Lower lobe of right lung (tissue), 2 donors: ENCODE measurements at regions not wholly inside any gene's neighbourhood (a gene's known extent, or its start where the extent isn't known, plus 50 kb on each side); places are given as distances from the start of the nearest gene placed in this dataset.
"Not testable (repeated sequence)": the region's sequence is repeated elsewhere in the genome, so short reads cannot be mapped to it uniquely, and the experiment has no call there.

Experiments used
- ATAC-seq, 2 donors: fragments of 200-7000 bp; cut with Tn5 transposase; one replicate each; pipeline ENCODE4 v1.9.1; 2020 to 2022; ENCODE audit warnings: mild to moderate bottlenecking in 2 of 2, moderate library complexity in 2 of 2
- DNase-seq: peaks from one replicate; pipeline ENCODE4 v3.0.0-alpha.2; 2020
- H3K27ac ChIP-seq: fragments of 200-600 bp; one replicate; pipeline ENCODE4 v1.8.0; 2022
- H3K27me3 ChIP-seq: fragments of 200-600 bp; one replicate; pipeline ENCODE4 v1.8.0; 2022; ENCODE audit warnings: low read depth
- H3K36me3 ChIP-seq: fragments of 200-600 bp; one replicate; pipeline ENCODE4 v1.8.0; 2022; ENCODE audit warnings: mild to moderate bottlenecking
- H3K4me1 ChIP-seq: fragments of 200-600 bp; one replicate; pipeline ENCODE4 v1.8.0; 2022
- H3K4me3 ChIP-seq: fragments of 200-600 bp; one replicate; pipeline ENCODE4 v1.8.0; 2022; ENCODE audit warnings: mild to moderate bottlenecking
- H3K9me3 ChIP-seq: fragments of 200-600 bp; one replicate; pipeline ENCODE4 v1.8.0; 2022
- CTCF ChIP-seq: fragments of 200-600 bp; IDR thresholded peaks from one replicate; pipeline ENCODE4 v1.8.0; 2022; ENCODE audit warnings: antibody characterized with exemption, mild to moderate bottlenecking
- intact Hi-C: fragments of 100-400 bp; cut with DNase I; formaldehyde crosslinking; loops from one replicate; pipeline ENCODE4 v1.11.0; 2022
- donor health status: DM: no; HTN: yes; CAD: no; lungs with severe emphysema.

DNA sequence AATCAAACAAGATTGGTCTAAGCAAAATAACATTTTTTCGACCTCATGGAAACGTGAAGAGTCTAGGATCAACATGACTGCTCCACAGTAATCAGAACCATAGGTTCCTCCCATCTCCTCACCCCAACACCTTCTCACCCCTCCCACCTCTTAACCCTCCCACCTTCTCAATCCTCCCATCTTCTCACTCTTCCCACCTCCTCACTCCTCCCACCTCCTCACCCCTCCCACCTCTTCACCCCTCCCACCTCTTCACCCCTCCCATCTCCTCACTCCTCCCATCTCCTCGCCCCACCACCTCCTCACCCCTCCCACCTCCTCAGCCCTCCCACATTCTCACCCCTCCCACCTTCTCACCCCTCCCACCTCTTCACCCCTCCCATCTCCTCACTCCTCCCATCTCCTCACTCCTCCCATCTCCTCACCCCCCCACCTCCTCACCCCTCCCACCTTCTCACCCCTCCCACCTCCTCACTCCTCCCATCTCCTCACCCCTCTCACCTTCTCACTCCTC, 567.4 kb downstream of the C6orf118 start:
- Histone ChIP-seq H3K27ac (no peak overlapping the region), H3K9me3 (no peaks in the 10 kb centered on the region), H3K36me3 (no peaks in the 10 kb centered on the region), H3K27me3 (no peaks in the 10 kb centered on the region), H3K4me1 (no peaks in the 10 kb centered on the region), H3K4me3 (no peak overlapping the region)
- no peak for DNase-seq
- ATAC-seq = no peak
- no peak for TF ChIP-seq CTCF
- intact Hi-C loops = no loop called here

DNA sequence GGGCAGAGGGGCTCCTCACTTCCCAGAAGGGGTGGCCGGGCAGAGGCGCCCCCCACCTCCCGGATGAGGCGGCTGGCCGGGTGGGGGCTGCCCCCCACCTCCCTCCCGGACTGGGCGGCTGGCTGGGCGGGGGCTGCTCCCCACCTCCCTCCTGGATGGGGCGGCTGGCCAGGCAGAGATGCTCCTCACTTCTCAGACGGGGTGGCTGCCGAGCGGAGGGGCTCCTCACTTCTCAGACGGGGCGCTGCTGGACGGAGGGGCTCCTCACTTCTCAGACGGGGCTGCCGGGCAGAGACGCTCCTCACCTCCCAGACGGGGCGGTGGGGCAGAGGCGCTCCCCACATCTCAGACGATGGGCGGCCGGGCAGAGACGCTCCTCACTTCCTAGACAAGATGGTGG, 573.3 kb downstream of the C6orf118 start:
- H3K4me3 ChIP-seq, H3K4me1 ChIP-seq, H3K27me3 ChIP-seq, DNase-seq, intact Hi-C loops, ATAC-seq, H3K9me3 ChIP-seq, H3K27ac ChIP-seq, H3K36me3 ChIP-seq: not testable (repeated sequence)

DNA sequence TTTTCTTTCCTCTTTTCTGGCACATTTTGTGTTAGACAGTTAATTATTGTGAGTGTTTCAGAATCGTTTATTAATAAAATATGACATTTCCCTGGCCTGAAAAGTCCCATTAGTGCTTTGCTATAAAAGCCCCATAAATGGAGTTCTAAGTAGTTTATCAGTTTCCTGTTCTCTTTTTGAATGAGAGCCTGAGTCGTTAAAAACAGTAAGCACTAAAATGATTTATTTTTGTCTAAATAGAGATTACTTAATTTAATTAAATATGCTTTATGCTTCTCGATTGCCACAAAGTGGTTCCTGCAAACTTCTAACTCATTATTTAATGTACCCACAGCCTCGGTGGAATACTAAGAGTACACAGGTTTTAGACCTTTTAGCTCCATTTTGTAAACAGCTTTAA, 577.9 kb downstream of the C6orf118 start:
- H3K4me1 ChIP-seq = no peaks in the 10 kb centered on the region
- intact Hi-C loops = no loop called here
- no peak overlapping the region for H3K27ac ChIP-seq
- no peaks in the 10 kb centered on the region for H3K36me3 ChIP-seq
- DNase-seq = no peak
- ATAC-seq = no peak
- TF ChIP-seq CTCF = no peak
- no peaks in the 10 kb centered on the region for H3K27me3 ChIP-seq
- H3K4me3 ChIP-seq = no peak overlapping the region
- H3K9me3 ChIP-seq = no peaks in the 10 kb centered on the region

DNA sequence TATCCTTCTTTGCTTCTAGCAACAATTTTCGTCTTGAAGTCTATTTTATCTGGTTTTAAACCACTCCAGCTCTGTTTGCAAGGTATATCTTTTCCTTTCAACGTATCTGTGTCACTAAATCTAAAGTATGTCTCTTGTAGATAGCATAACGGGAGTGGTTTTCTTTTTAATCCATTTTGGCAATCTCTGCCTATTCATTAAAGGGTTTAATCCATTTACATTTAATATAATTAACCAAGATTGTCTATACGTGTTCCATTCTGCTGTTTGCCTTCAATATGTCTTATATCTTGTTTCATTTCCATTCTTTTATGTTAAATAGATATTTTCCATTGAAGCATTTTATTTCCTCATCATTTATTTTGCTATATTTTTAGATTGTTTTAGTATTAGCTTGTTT, 587.9 kb downstream of the C6orf118 start:
- no peak overlapping the region for H3K4me3 ChIP-seq
- intact Hi-C loops = no loop called here
- H3K27me3 ChIP-seq = no peaks in the 10 kb centered on the region
- DNase-seq (no peak), ATAC-seq (no peak)
- H3K9me3 ChIP-seq = peaks cover 15% of the 10 kb centered on the region
- H3K36me3 ChIP-seq = no peaks in the 10 kb centered on the region
- H3K27ac ChIP-seq = no peak overlapping the region
- no peak for TF ChIP-seq CTCF
- H3K4me1 ChIP-seq = no peaks in the 10 kb centered on the region

- DNase-seq (no peak), ATAC-seq (no peak)
- intact Hi-C loops = no loop called here
- no peak overlapping the region for H3K27ac ChIP-seq
- no peak for TF ChIP-seq CTCF
- H3K9me3 ChIP-seq = no peaks in the 10 kb centered on the region
- no peak overlapping the region for H3K4me3 ChIP-seq
- no peaks in the 10 kb centered on the region for H3K36me3 ChIP-seq
- H3K4me1 ChIP-seq = no peaks in the 10 kb centered on the region
- no peaks in the 10 kb centered on the region for H3K27me3 ChIP-seq
These were observed 608.9 kb downstream of the C6orf118 start for GRCh38 chr6:164700497-164700896.

GRCh38 chr6:164695896-164696295, 613.5 kb downstream of the C6orf118 start:
- no peak overlapping the region for H3K27ac ChIP-seq
- no peak for ATAC-seq
- no peaks in the 10 kb centered on the region for H3K36me3 ChIP-seq
- intact Hi-C loops = no loop called here
- TF ChIP-seq CTCF = no peak
- DNase-seq = no peak
- H3K4me1 ChIP-seq = no peaks in the 10 kb centered on the region
- no peak overlapping the region for H3K4me3 ChIP-seq
- no peaks in the 10 kb centered on the region for H3K27me3 ChIP-seq
- H3K9me3 ChIP-seq = no peaks in the 10 kb centered on the region
